ENCODE measurements at regions not wholly inside any gene's neighbourhood (a gene's known extent, or its start where the extent isn't known, plus 50 kb on each side); places are given as distances from the start of the nearest gene placed in this dataset.

- no peak overlapping the region for H3K4me3 Mint-ChIP-seq (ENCODE audit: unreplicated experiment)
- H3K9me3 Mint-ChIP-seq (ENCODE audit: unreplicated experiment): peaks cover 12% of the 10 kb centered on the region
- H3K27ac Mint-ChIP-seq (ENCODE audit: unreplicated experiment): no peak overlapping the region
- Histone ChIP-seq H2AFZ (ENCODE audit: low read depth, low read length) (no peak overlapping the region), H4K20me1 (ENCODE audit: insufficient read depth, low read length) (no peaks in the 10 kb centered on the region), H3K9me3 (ENCODE audit: insufficient read depth, low read depth, low read length) (no peaks in the 10 kb centered on the region), H3K27ac (ENCODE audit: low read depth, low read length) (no peak overlapping the region), H3K27me3 (ENCODE audit: insufficient read depth, low read length) (no peaks in the 10 kb centered on the region), H3K79me2 (ENCODE audit: insufficient read depth, low read length) (no peaks in the 10 kb centered on the region), H3K4me1 (ENCODE audit: insufficient read depth, low read length) (no peaks in the 10 kb centered on the region), H3K4me2 (ENCODE audit: low read length) (no peak overlapping the region), H3K9ac (ENCODE audit: low read length) (no peak overlapping the region), H3K36me3 (ENCODE audit: insufficient read depth, low read length) (no peaks in the 10 kb centered on the region), H3K4me3 (ENCODE audit: insufficient read depth, low read depth, low read length) (no peak overlapping the region)
- FAIRE-seq (no peak), DNase-seq (ENCODE audit: low read depth) (no peak)
- peaks cover 2% of the 10 kb centered on the region for H3K27me3 Mint-ChIP-seq (ENCODE audit: low read depth, unreplicated experiment)
- H3K4me1 Mint-ChIP-seq (ENCODE audit: low read depth, unreplicated experiment): peaks cover 19% of the 10 kb centered on the region
- TF ChIP-seq CTCF (IDR thresholded peaks at IDR 0.05; ENCODE audit: insufficient read depth, low read depth, low read length): no peak
- no peak for TF ChIP-seq EZH2 (IDR thresholded peaks at IDR 0.05; ENCODE audit: insufficient read depth, low read length)
- no peaks in the 10 kb centered on the region for H3K36me3 Mint-ChIP-seq (ENCODE audit: low read depth, unreplicated experiment)
These were observed 444.1 kb upstream of the SMIM21 start for GRCh38 chr18:75871596-75871995.

- no peaks in the 10 kb centered on the region for H3K79me2 ChIP-seq (ENCODE audit: insufficient read depth, low read length)
- Mint-ChIP-seq H3K27ac (ENCODE audit: unreplicated experiment) (no peak overlapping the region), H3K9me3 (ENCODE audit: unreplicated experiment) (no peaks in the 10 kb centered on the region), H3K27me3 (ENCODE audit: low read depth, unreplicated experiment) (peaks cover 6% of the 10 kb centered on the region), H3K36me3 (ENCODE audit: low read depth, unreplicated experiment) (no peaks in the 10 kb centered on the region), H3K4me1 (ENCODE audit: low read depth, unreplicated experiment) (peaks cover 16% of the 10 kb centered on the region), H3K4me3 (ENCODE audit: unreplicated experiment) (no peak overlapping the region)
- H3K9ac ChIP-seq (ENCODE audit: low read length): no peak overlapping the region
- no peak overlapping the region for H3K4me2 ChIP-seq (ENCODE audit: low read length)
- no peaks in the 10 kb centered on the region for H3K27me3 ChIP-seq (ENCODE audit: insufficient read depth, low read length)
- FAIRE-seq: no peak
- DNase-seq (ENCODE audit: low read depth): peak; percentile 65
- H3K27ac ChIP-seq (ENCODE audit: low read depth, low read length): no peak overlapping the region
- no peaks in the 10 kb centered on the region for H3K36me3 ChIP-seq (ENCODE audit: insufficient read depth, low read length)
- no peaks in the 10 kb centered on the region for H4K20me1 ChIP-seq (ENCODE audit: insufficient read depth, low read length)
- H2AFZ ChIP-seq (ENCODE audit: low read depth, low read length): no peak overlapping the region
- H3K4me3 ChIP-seq (ENCODE audit: insufficient read depth, low read depth, low read length): no peak overlapping the region
- no peaks in the 10 kb centered on the region for H3K9me3 ChIP-seq (ENCODE audit: insufficient read depth, low read depth, low read length)
- no peaks in the 10 kb centered on the region for H3K4me1 ChIP-seq (ENCODE audit: insufficient read depth, low read length)
- no peak for TF ChIP-seq CTCF (IDR thresholded peaks at IDR 0.05; ENCODE audit: insufficient read depth, low read depth, low read length)
- TF ChIP-seq EZH2 (IDR thresholded peaks at IDR 0.05; ENCODE audit: insufficient read depth, low read length): no peak
These were observed 441.7 kb upstream of the SMIM21 start for GRCh38 chr18:75869162-75869561.

GRCh38 chr18:75868031-75868430, 440.5 kb upstream of the SMIM21 start:
- TF ChIP-seq EZH2 (IDR thresholded peaks at IDR 0.05; ENCODE audit: insufficient read depth, low read length) (no peak), CTCF (IDR thresholded peaks at IDR 0.05; ENCODE audit: insufficient read depth, low read depth, low read length) (no peak)
- Histone ChIP-seq H3K9me3 (ENCODE audit: insufficient read depth, low read depth, low read length) (no peaks in the 10 kb centered on the region), H3K9ac (ENCODE audit: low read length) (no peak overlapping the region), H3K36me3 (ENCODE audit: insufficient read depth, low read length) (no peaks in the 10 kb centered on the region), H3K4me1 (ENCODE audit: insufficient read depth, low read length) (no peaks in the 10 kb centered on the region), H3K4me3 (ENCODE audit: insufficient read depth, low read depth, low read length) (no peak overlapping the region), H2AFZ (ENCODE audit: low read depth, low read length) (no peak overlapping the region), H3K4me2 (ENCODE audit: low read length) (no peak overlapping the region), H3K27me3 (ENCODE audit: insufficient read depth, low read length) (no peaks in the 10 kb centered on the region), H3K27ac (ENCODE audit: low read depth, low read length) (no peak overlapping the region), H3K79me2 (ENCODE audit: insufficient read depth, low read length) (no peaks in the 10 kb centered on the region), H4K20me1 (ENCODE audit: insufficient read depth, low read length) (no peaks in the 10 kb centered on the region)
- FAIRE-seq (no peak), DNase-seq (ENCODE audit: low read depth) (no peak)
- no peaks in the 10 kb centered on the region for H3K9me3 Mint-ChIP-seq (ENCODE audit: unreplicated experiment)
- H3K27me3 Mint-ChIP-seq (ENCODE audit: low read depth, unreplicated experiment): peaks cover 6% of the 10 kb centered on the region
- no peak overlapping the region for H3K27ac Mint-ChIP-seq (ENCODE audit: unreplicated experiment)
- peaks cover 14% of the 10 kb centered on the region for H3K4me1 Mint-ChIP-seq (ENCODE audit: low read depth, unreplicated experiment)
- H3K36me3 Mint-ChIP-seq (ENCODE audit: low read depth, unreplicated experiment): no peaks in the 10 kb centered on the region
- no peak overlapping the region for H3K4me3 Mint-ChIP-seq (ENCODE audit: unreplicated experiment)

All from astrocyte (in vitro differentiated cells and primary cell).